ENCODE measurements at regions not wholly inside any gene's neighbourhood (a gene's known extent, or its start where the extent isn't known, plus 50 kb on each side); places are given as distances from the start of the nearest gene placed in this dataset.
"Not testable (repeated sequence)": the region's sequence is repeated elsewhere in the genome, so short reads cannot be mapped to it uniquely, and the experiment has no call there.

- Histone ChIP-seq H3K27ac (ENCODE audit: low read depth in 2 of 2, low read length in 2 of 2) (no peak overlapping the region), H3K36me3 (ENCODE audit: control insufficient read depth in 2 of 2, insufficient read depth in 2 of 2, low read length in 2 of 2) (no peaks in the 10 kb centered on the region), H3K27me3 (ENCODE audit: control insufficient read depth in 2 of 2, insufficient read depth in 2 of 2, low read length in 2 of 2) (no peaks in the 10 kb centered on the region)
These were observed 110.4 kb upstream of the DYNAP start for GRCh38 chr18:54480616-54481015.

GRCh38 chr18:54502451-54502850 lies 88.6 kb upstream of the DYNAP start:
- not testable (repeated sequence) for H3K27me3 ChIP-seq (ENCODE audit: control insufficient read depth in 2 of 2, insufficient read depth in 2 of 2, low read length in 2 of 2); H3K36me3 ChIP-seq (ENCODE audit: control insufficient read depth in 2 of 2, insufficient read depth in 2 of 2, low read length in 2 of 2); H3K9ac ChIP-seq (ENCODE audit: low read depth in 1 of 2, low read length in 2 of 2); H3K9me3 ChIP-seq (ENCODE audit: control insufficient read depth in 2 of 2, low read length in 2 of 2); H3K27ac ChIP-seq (ENCODE audit: low read depth in 2 of 2, low read length in 2 of 2); H3K4me3 ChIP-seq (ENCODE audit: low read length in 2 of 2)
- peaks cover 9 to 12% of the 10 kb centered on the region in 2 donors for H3K4me1 ChIP-seq (ENCODE audit: control insufficient read depth in 2 of 2, insufficient read depth in 2 of 2, low read length in 2 of 2)

More at GRCh38 chr18:54480616-54481015, 110.4 kb upstream of the DYNAP start:
- no peaks in the 10 kb centered on the region for H3K9me3 ChIP-seq (ENCODE audit: control insufficient read depth in 2 of 2, low read length in 2 of 2)
- H3K4me3 ChIP-seq (ENCODE audit: low read length in 2 of 2), result no peak overlapping the region
- H3K9ac ChIP-seq (ENCODE audit: low read depth in 1 of 2, low read length in 2 of 2), result no peak overlapping the region
- H3K4me1 ChIP-seq (ENCODE audit: control insufficient read depth in 2 of 2, insufficient read depth in 2 of 2, low read length in 2 of 2), result no peaks in the 10 kb centered on the region

- no peak overlapping the region for H3K27ac ChIP-seq (ENCODE audit: low read depth in 2 of 2, low read length in 2 of 2)
These were observed 87.7 kb upstream of the DYNAP start for GRCh38 chr18:54503131-54503894.

GRCh38 chr18:54506516-54507261 lies 84.4 kb upstream of the DYNAP start:
- Histone ChIP-seq H3K4me1 (ENCODE audit: control insufficient read depth in 2 of 2, insufficient read depth in 2 of 2, low read length in 2 of 2) (peaks cover 10 to 12% of the 10 kb centered on the region in 2 donors), H3K27me3 (ENCODE audit: control insufficient read depth in 2 of 2, insufficient read depth in 2 of 2, low read length in 2 of 2) (no peaks in the 10 kb centered on the region), H3K9me3 (ENCODE audit: control insufficient read depth in 2 of 2, low read length in 2 of 2) (peaks cover 0 to 4% of the 10 kb centered on the region in 2 donors), H3K9ac (ENCODE audit: low read depth in 1 of 2, low read length in 2 of 2) (peak overlapping the region in 1 of 2 donors; percentile 32), H3K27ac (ENCODE audit: low read depth in 2 of 2, low read length in 2 of 2) (peak overlapping the region; percentile 69 to 72), H3K4me3 (ENCODE audit: low read length in 2 of 2) (peak overlapping the region in 1 of 2 donors; percentile 28), H3K36me3 (ENCODE audit: control insufficient read depth in 2 of 2, insufficient read depth in 2 of 2, low read length in 2 of 2) (no peaks in the 10 kb centered on the region)

More at GRCh38 chr18:54503131-54503894, 87.7 kb upstream of the DYNAP start:
- Histone ChIP-seq H3K9ac (ENCODE audit: low read depth in 1 of 2, low read length in 2 of 2) (no peak overlapping the region), H3K4me3 (ENCODE audit: low read length in 2 of 2) (no peak overlapping the region), H3K9me3 (ENCODE audit: control insufficient read depth in 2 of 2, low read length in 2 of 2) (peaks cover 0 to 4% of the 10 kb centered on the region in 2 donors), H3K27me3 (ENCODE audit: control insufficient read depth in 2 of 2, insufficient read depth in 2 of 2, low read length in 2 of 2) (no peaks in the 10 kb centered on the region), H3K36me3 (ENCODE audit: control insufficient read depth in 2 of 2, insufficient read depth in 2 of 2, low read length in 2 of 2) (no peaks in the 10 kb centered on the region), H3K4me1 (ENCODE audit: control insufficient read depth in 2 of 2, insufficient read depth in 2 of 2, low read length in 2 of 2) (peaks cover 10 to 12% of the 10 kb centered on the region in 2 donors)

GRCh38 chr18:54509793-54510192 lies 81.3 kb upstream of the DYNAP start:
- H3K36me3 ChIP-seq (ENCODE audit: control insufficient read depth in 2 of 2, insufficient read depth in 2 of 2, low read length in 2 of 2), result no peaks in the 10 kb centered on the region
- H3K9me3 ChIP-seq (ENCODE audit: control insufficient read depth in 2 of 2, low read length in 2 of 2), result no peaks in the 10 kb centered on the region
- peaks cover 10 to 12% of the 10 kb centered on the region in 2 donors for H3K4me1 ChIP-seq (ENCODE audit: control insufficient read depth in 2 of 2, insufficient read depth in 2 of 2, low read length in 2 of 2)
- no peak overlapping the region for H3K4me3 ChIP-seq (ENCODE audit: low read length in 2 of 2)
- no peaks in the 10 kb centered on the region for H3K27me3 ChIP-seq (ENCODE audit: control insufficient read depth in 2 of 2, insufficient read depth in 2 of 2, low read length in 2 of 2)
- H3K9ac ChIP-seq (ENCODE audit: low read depth in 1 of 2, low read length in 2 of 2), result no peak overlapping the region
- no peak overlapping the region for H3K27ac ChIP-seq (ENCODE audit: low read depth in 2 of 2, low read length in 2 of 2)

GRCh38 chr18:54515149-54515548 lies 75.9 kb upstream of the DYNAP start:
- no peaks in the 10 kb centered on the region for H3K36me3 ChIP-seq (ENCODE audit: control insufficient read depth in 2 of 2, insufficient read depth in 2 of 2, low read length in 2 of 2)
- no peaks in the 10 kb centered on the region for H3K9me3 ChIP-seq (ENCODE audit: control insufficient read depth in 2 of 2, low read length in 2 of 2)
- H3K27ac ChIP-seq (ENCODE audit: low read depth in 2 of 2, low read length in 2 of 2), result no peak overlapping the region
- no peak overlapping the region for H3K4me3 ChIP-seq (ENCODE audit: low read length in 2 of 2)
- no peak overlapping the region for H3K9ac ChIP-seq (ENCODE audit: low read depth in 1 of 2, low read length in 2 of 2)
- H3K27me3 ChIP-seq (ENCODE audit: control insufficient read depth in 2 of 2, insufficient read depth in 2 of 2, low read length in 2 of 2), result no peaks in the 10 kb centered on the region
- no peaks in the 10 kb centered on the region for H3K4me1 ChIP-seq (ENCODE audit: control insufficient read depth in 2 of 2, insufficient read depth in 2 of 2, low read length in 2 of 2)

- H3K9ac ChIP-seq (ENCODE audit: low read depth in 1 of 2, low read length in 2 of 2), result no peak overlapping the region
- H3K27ac ChIP-seq (ENCODE audit: low read depth in 2 of 2, low read length in 2 of 2), result no peak overlapping the region
- no peaks in the 10 kb centered on the region for H3K36me3 ChIP-seq (ENCODE audit: control insufficient read depth in 2 of 2, insufficient read depth in 2 of 2, low read length in 2 of 2)
- no peaks in the 10 kb centered on the region for H3K9me3 ChIP-seq (ENCODE audit: control insufficient read depth in 2 of 2, low read length in 2 of 2)
- H3K27me3 ChIP-seq (ENCODE audit: control insufficient read depth in 2 of 2, insufficient read depth in 2 of 2, low read length in 2 of 2), result no peaks in the 10 kb centered on the region
- no peaks in the 10 kb centered on the region for H3K4me1 ChIP-seq (ENCODE audit: control insufficient read depth in 2 of 2, insufficient read depth in 2 of 2, low read length in 2 of 2)
- no peak overlapping the region for H3K4me3 ChIP-seq (ENCODE audit: low read length in 2 of 2)
These were observed 73.5 kb upstream of the DYNAP start for GRCh38 chr18:54517521-54517920.

GRCh38 chr18:54521846-54522245 lies 69.2 kb upstream of the DYNAP start:
- no peaks in the 10 kb centered on the region for H3K9me3 ChIP-seq (ENCODE audit: control insufficient read depth in 2 of 2, low read length in 2 of 2)
- H3K4me1 ChIP-seq (ENCODE audit: control insufficient read depth in 2 of 2, insufficient read depth in 2 of 2, low read length in 2 of 2), result no peaks in the 10 kb centered on the region
- H3K27me3 ChIP-seq (ENCODE audit: control insufficient read depth in 2 of 2, insufficient read depth in 2 of 2, low read length in 2 of 2), result no peaks in the 10 kb centered on the region
- no peak overlapping the region for H3K4me3 ChIP-seq (ENCODE audit: low read length in 2 of 2)
- no peaks in the 10 kb centered on the region for H3K36me3 ChIP-seq (ENCODE audit: control insufficient read depth in 2 of 2, insufficient read depth in 2 of 2, low read length in 2 of 2)
- H3K9ac ChIP-seq (ENCODE audit: low read depth in 1 of 2, low read length in 2 of 2), result no peak overlapping the region
- H3K27ac ChIP-seq (ENCODE audit: low read depth in 2 of 2, low read length in 2 of 2), result no peak overlapping the region

GRCh38 chr18:54528942-54529376 lies 62.1 kb upstream of the DYNAP start:
- no peaks in the 10 kb centered on the region for H3K4me1 ChIP-seq (ENCODE audit: control insufficient read depth in 2 of 2, insufficient read depth in 2 of 2, low read length in 2 of 2)
- H3K27me3 ChIP-seq (ENCODE audit: control insufficient read depth in 2 of 2, insufficient read depth in 2 of 2, low read length in 2 of 2), result no peaks in the 10 kb centered on the region
- no peaks in the 10 kb centered on the region for H3K36me3 ChIP-seq (ENCODE audit: control insufficient read depth in 2 of 2, insufficient read depth in 2 of 2, low read length in 2 of 2)
- no peak overlapping the region for H3K4me3 ChIP-seq (ENCODE audit: low read length in 2 of 2)
- H3K9ac ChIP-seq (ENCODE audit: low read depth in 1 of 2, low read length in 2 of 2), result no peak overlapping the region
- H3K9me3 ChIP-seq (ENCODE audit: control insufficient read depth in 2 of 2, low read length in 2 of 2), result no peaks in the 10 kb centered on the region
- no peak overlapping the region for H3K27ac ChIP-seq (ENCODE audit: low read depth in 2 of 2, low read length in 2 of 2)

GRCh38 chr18:54529444-54529843 lies 61.6 kb upstream of the DYNAP start:
- H3K9me3 ChIP-seq (ENCODE audit: control insufficient read depth in 2 of 2, low read length in 2 of 2), result no peaks in the 10 kb centered on the region
- H3K4me1 ChIP-seq (ENCODE audit: control insufficient read depth in 2 of 2, insufficient read depth in 2 of 2, low read length in 2 of 2), result no peaks in the 10 kb centered on the region
- no peaks in the 10 kb centered on the region for H3K27me3 ChIP-seq (ENCODE audit: control insufficient read depth in 2 of 2, insufficient read depth in 2 of 2, low read length in 2 of 2)
- no peak overlapping the region for H3K27ac ChIP-seq (ENCODE audit: low read depth in 2 of 2, low read length in 2 of 2)
- no peak overlapping the region for H3K4me3 ChIP-seq (ENCODE audit: low read length in 2 of 2)
- no peaks in the 10 kb centered on the region for H3K36me3 ChIP-seq (ENCODE audit: control insufficient read depth in 2 of 2, insufficient read depth in 2 of 2, low read length in 2 of 2)
- H3K9ac ChIP-seq (ENCODE audit: low read depth in 1 of 2, low read length in 2 of 2), result no peak overlapping the region
